AG04450 (cell line): ENCODE measurements at regions not wholly inside any gene's neighbourhood (a gene's known extent, or its start where the extent isn't known, plus 50 kb on each side); places are given as distances from the start of the nearest gene placed in this dataset.

Experiments
- CTCF ChIA-PET: fragments of 300-600, 350-600 bp; formaldehyde crosslinking; extraction: SDS; loops from one replicate; lab custom pipeline; 2022; ENCODE audit warnings: antibody characterized with exemption, inconsistent platforms; lab: Charles Lee
- POLR2A ChIA-PET: fragments of 350-600 bp; formaldehyde crosslinking; extraction: SDS; loops from one replicate; lab custom pipeline; 2021; ENCODE audit warnings: antibody characterized with exemption, inconsistent platforms; lab: Yijun Ruan, JAX
- DNase-seq: peaks from one replicate; pipeline ENCODE4 v3.0.0-alpha.2; 2011; ENCODE audit warnings: low read depth, low spot score
- H3K27ac ChIP-seq: one replicate; pipeline ENCODE4 v1.5.1; 2012; ENCODE audit warnings: low read depth, low read length, control low read depth
- H3K27me3 ChIP-seq: one replicate; pipeline ENCODE4 v1.6.0; 2012; ENCODE audit warnings: low read length; ENCODE audit not compliant: control insufficient read depth, insufficient read depth
- H3K4me3 ChIP-seq: 2 replicates; pipeline ENCODE4 v1.5.1; 2011; ENCODE audit warnings: mild to moderate bottlenecking, low read depth, low read length, control low read depth
- H3K9me3 ChIP-seq: 2 replicates; pipeline ENCODE4 v1.5.1; 2012; ENCODE audit warnings: low read length; ENCODE audit not compliant: control insufficient read depth, insufficient read depth
- TF ChIP-seq, protein P1 (sequence below): IDR thresholded peaks from 2 replicates; pipeline ENCODE4 v1.5.1; 2011; ENCODE audit warnings: low read depth, low read length, control low read depth, inconsistent platforms

DNA sequence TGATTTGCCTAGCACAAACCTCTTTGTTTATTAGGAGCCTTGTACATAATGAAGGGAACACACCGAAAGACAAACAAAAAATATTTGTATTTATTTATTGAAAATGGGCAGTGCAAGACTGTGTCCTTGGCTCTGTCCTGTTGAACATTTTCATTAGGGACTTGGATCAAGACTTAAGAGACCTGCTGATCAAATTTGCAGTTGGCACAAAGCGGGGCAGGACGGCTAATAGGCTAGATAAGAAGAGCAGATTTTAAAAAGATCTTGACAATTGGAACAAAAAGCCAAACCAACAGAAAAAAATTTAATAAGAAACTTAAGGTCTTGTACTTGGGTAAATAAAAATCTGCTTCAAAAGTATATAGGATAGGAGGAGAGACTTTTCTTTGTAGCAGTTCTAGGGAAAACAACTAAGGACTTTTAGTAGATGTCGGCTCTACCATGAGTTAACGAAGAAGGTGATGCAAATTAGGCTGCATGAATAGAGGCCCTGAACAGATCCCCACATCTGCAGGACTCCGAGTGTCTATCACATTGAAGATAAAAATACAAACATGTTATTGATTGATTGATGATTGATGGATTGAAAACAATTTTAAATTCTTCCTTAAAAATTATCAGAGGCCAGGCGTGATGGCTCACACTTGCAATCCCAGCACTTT lies 124.1 kb upstream of the SPACA1 start:
- DNase-seq: no peak
- no peaks in the 10 kb centered on the region for H3K9me3 ChIP-seq
- ChIA-PET CTCF (no interaction called here), POLR2A (no interaction called here)
- TF ChIP-seq, protein P1, sequence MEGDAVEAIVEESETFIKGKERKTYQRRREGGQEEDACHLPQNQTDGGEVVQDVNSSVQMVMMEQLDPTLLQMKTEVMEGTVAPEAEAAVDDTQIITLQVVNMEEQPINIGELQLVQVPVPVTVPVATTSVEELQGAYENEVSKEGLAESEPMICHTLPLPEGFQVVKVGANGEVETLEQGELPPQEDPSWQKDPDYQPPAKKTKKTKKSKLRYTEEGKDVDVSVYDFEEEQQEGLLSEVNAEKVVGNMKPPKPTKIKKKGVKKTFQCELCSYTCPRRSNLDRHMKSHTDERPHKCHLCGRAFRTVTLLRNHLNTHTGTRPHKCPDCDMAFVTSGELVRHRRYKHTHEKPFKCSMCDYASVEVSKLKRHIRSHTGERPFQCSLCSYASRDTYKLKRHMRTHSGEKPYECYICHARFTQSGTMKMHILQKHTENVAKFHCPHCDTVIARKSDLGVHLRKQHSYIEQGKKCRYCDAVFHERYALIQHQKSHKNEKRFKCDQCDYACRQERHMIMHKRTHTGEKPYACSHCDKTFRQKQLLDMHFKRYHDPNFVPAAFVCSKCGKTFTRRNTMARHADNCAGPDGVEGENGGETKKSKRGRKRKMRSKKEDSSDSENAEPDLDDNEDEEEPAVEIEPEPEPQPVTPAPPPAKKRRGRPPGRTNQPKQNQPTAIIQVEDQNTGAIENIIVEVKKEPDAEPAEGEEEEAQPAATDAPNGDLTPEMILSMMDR: no peak
- H3K4me3 ChIP-seq: no peak overlapping the region
- no peak overlapping the region for H3K27ac ChIP-seq
- H3K27me3 ChIP-seq: no peaks in the 10 kb centered on the region

DNA sequence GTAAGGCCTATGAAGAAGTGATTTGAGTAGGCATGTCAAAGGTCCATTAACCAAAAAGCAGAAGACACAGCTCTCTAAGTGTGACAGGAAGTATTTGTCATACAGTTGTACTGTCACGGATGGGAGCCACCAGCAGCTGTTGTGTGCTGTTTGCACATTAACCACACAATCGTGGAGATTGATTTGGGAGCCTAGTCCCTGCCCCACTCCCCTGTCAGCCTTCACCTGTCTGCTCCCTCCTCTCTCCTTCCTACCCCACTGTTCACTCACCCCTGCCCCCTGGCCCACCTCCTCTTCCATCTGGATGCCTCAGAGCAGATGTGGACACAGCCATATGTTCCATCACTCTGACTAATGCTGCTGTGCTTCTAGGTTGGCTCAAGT lies 124.7 kb upstream of the SPACA1 start:
- Histone ChIP-seq H3K9me3 (no peaks in the 10 kb centered on the region), H3K27me3 (no peaks in the 10 kb centered on the region), H3K27ac (no peak overlapping the region), H3K4me3 (no peak overlapping the region)
- TF ChIP-seq, protein P1: no peak
- ChIA-PET CTCF (no interaction called here), POLR2A (no interaction called here)
- DNase-seq: no peak

DNA sequence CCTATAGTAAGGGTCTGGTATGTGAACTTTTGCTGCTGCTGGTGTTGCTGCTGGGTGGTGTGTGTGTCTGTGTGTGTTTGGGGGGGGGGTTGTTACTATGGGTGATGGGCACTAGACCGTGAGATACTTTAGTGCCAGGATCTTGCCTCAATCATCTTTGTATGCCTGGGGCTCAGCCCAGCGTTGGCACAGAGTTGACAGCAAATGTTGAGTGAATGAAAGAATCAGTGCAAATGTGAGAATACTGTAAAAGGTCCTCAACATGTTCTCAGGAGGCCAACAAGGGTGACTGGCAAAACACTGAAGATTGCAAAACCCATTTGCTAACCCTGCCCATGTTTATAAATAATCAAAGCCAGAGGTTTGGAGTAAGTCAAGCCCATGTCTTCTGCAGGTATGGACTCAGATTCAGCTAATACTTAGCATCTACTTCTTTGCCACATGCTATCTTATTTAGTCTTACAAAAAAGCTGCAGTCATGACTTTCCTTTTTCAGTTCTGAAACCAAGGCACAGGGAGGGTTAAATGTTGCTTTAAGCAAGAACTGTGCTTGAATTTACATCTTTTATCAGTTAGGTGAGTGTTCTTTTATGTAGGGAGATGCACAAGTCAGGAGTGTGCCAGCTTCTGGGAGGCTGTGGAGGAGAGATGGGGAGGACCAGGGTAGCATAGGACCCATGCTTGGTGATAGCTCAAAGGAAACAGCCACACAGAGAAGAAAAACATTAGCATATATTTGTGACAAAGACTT lies 125.3 kb upstream of the SPACA1 start:
- Histone ChIP-seq H3K4me3 (no peak overlapping the region), H3K27ac (no peak overlapping the region), H3K27me3 (no peaks in the 10 kb centered on the region), H3K9me3 (no peaks in the 10 kb centered on the region)
- no peak for DNase-seq
- CTCF ChIA-PET: no interaction called here
- POLR2A ChIA-PET: no interaction called here
- TF ChIP-seq, protein P1: no peak

DNA sequence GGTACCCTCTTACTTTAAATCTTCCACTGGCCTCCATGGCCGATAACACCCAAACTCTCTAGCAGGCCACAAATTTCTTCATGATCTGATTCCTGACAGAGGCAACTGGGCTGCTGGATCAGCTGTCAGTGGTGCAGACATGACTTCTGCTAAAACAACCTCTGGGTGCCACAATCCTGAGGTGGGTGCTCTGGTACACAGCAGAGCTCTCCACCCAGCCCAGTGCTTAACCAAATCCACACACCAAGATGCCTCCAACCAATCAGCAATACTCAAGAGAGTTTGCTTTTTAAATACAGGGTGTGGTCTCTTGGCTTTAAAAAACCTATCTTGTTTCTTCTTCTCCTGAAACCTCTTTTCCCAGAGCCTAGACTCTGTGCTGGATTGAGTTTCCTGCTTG lies 126.6 kb upstream of the SPACA1 start:
- Histone ChIP-seq H3K27me3 (no peaks in the 10 kb centered on the region), H3K27ac (no peak overlapping the region), H3K4me3 (no peak overlapping the region), H3K9me3 (peaks cover 4% of the 10 kb centered on the region; the same call in 1 of the 2 replicates)
- TF ChIP-seq, protein P1: no peak
- CTCF ChIA-PET: no interaction called here
- DNase-seq: no peak
- POLR2A ChIA-PET: no interaction called here

DNA sequence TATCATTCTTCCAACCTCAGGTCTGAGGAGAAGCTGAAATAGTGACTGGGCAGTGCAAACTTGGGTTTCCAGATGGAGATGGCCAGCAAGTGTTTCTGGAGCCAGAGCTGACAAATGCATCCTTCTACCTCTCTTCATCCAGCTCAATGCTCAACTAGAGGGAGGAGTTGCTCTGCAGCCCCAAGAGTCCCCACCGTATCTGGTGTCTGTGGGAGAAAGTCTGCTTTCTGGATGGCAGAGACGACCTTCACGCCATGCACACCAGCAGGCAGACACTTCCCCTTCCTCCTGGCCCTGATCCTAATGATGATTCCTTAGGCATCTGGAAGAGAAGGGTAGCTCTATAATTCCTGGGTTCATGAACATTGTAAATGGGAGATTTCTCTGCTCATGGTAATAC lies 127.4 kb upstream of the SPACA1 start:
- H3K27ac ChIP-seq: no peak overlapping the region
- no peak overlapping the region for H3K4me3 ChIP-seq
- peaks cover 5% of the 10 kb centered on the region; the same call in 1 of the 2 replicates for H3K9me3 ChIP-seq
- DNase-seq: no peak
- ChIA-PET POLR2A (no interaction called here), CTCF (interaction anchor here (0.9 kb wide), 1 partner anchor 10 kb away, joined by 3 read pairs; no protein-coding TSS in a partner anchor)
- H3K27me3 ChIP-seq: no peaks in the 10 kb centered on the region
- TF ChIP-seq, protein P1: no peak
